ENCODE measurements at regions not wholly inside any gene's neighbourhood (a gene's known extent, or its start where the extent isn't known, plus 50 kb on each side); places are given as distances from the start of the nearest gene placed in this dataset.

DNA sequence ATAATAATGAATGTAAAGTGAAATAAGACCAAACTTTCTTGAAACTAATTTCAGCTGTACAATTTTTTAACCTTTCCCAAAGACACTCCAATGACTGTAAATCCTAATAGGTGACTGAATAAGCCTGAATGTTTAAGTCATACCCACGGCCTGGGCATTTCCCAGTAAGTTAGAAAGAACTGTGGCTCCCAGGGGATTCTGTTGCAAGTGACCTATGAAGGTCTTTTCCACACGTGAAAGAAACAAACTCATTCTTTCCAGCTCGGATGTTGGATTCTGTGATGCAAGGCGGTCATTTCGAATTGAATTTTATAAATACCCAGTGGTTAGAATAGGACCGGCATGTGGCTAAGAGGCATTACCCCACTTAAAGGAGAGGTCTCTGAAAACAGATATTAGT, 1134.4 kb downstream of the GALC start:
- TF ChIP-seq CTCF (IDR thresholded peaks at IDR 0.05; ENCODE audit: poor library complexity) = no peak
- TF ChIP-seq EZH2 (IDR thresholded peaks at IDR 0.05; ENCODE audit: borderline replicate concordance) = no peak

Measured in hepatocyte (in vitro differentiated cells).